ENCODE measurements at regions not wholly inside any gene's neighbourhood (a gene's known extent, or its start where the extent isn't known, plus 50 kb on each side); places are given as distances from the start of the nearest gene placed in this dataset.
"Not testable (repeated sequence)": the region's sequence is repeated elsewhere in the genome, so short reads cannot be mapped to it uniquely, and the experiment has no call there.

- no peaks in the 10 kb centered on the region for H3K27me3 Mint-ChIP-seq
- no peak overlapping the region for H3K4me3 Mint-ChIP-seq
- H3K27ac Mint-ChIP-seq = no peak overlapping the region
- H3K36me3 Mint-ChIP-seq = no peaks in the 10 kb centered on the region
- H3K9me3 Mint-ChIP-seq = no peaks in the 10 kb centered on the region
- H3K4me1 Mint-ChIP-seq = no peaks in the 10 kb centered on the region
- ATAC-seq (ENCODE audit: low read depth) (no peak), DNase-seq (ENCODE audit: low spot score in 2 of 2) (no peak)
These were observed 994.9 kb downstream of the DIPK2A start for GRCh38 chr3:144966560-144966959.

DNA sequence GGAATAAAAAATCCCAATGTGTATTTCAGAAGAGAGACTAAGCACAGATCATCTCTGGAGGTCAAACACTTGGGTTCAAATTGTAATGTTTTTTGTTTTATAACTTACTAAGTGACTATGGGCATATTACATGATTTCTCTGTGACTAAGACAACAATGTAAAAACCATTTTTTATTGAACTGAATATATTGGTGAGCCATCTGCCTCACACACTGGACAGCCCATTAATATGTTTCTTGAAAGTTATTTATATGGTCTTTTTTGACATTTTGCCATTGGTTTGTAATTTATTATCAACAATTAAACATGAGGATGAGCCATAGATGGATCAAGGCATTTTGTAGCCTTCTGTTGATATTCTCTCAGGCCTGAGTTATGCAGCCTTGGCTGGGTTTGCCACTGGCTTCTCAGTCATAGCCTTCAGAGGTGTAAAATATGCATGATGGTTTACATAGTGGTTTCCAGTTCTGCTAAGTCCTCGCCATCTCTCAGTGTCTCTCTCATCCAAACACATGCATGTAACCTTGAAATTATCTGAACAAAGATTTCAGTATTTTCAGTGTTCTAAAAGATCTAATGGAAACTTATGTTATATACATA, 997.2 kb downstream of the DIPK2A start:
- ATAC-seq (ENCODE audit: low read depth) = no peak
- Mint-ChIP-seq H3K36me3 (no peaks in the 10 kb centered on the region), H3K27ac (no peak overlapping the region), H3K4me1 (no peaks in the 10 kb centered on the region), H3K9me3 (peaks cover 2% of the 10 kb centered on the region), H3K4me3 (no peak overlapping the region), H3K27me3 (no peaks in the 10 kb centered on the region)
- DNase-seq (ENCODE audit: low spot score in 2 of 2) = no peak

- H3K27ac Mint-ChIP-seq; H3K27me3 Mint-ChIP-seq; H3K36me3 Mint-ChIP-seq; H3K9me3 Mint-ChIP-seq; H3K4me1 Mint-ChIP-seq; ATAC-seq (ENCODE audit: low read depth); DNase-seq (ENCODE audit: low spot score in 2 of 2); H3K4me3 Mint-ChIP-seq: not testable (repeated sequence)
These were observed 1012.9 kb downstream of the DIPK2A start for GRCh38 chr3:144984481-144984880.

- no peaks in the 10 kb centered on the region for H3K36me3 Mint-ChIP-seq
- H3K27me3 Mint-ChIP-seq = no peaks in the 10 kb centered on the region
- no peaks in the 10 kb centered on the region for H3K4me1 Mint-ChIP-seq
- no peak overlapping the region for H3K27ac Mint-ChIP-seq
- DNase-seq (ENCODE audit: low spot score in 2 of 2) (no peak), ATAC-seq (ENCODE audit: low read depth) (no peak)
- H3K9me3 Mint-ChIP-seq = peaks cover 9% of the 10 kb centered on the region
- H3K4me3 Mint-ChIP-seq = no peak overlapping the region
These were observed 1018.2 kb downstream of the DIPK2A start for GRCh38 chr3:144989807-144990206.

- no peak overlapping the region for H3K27ac Mint-ChIP-seq
- H3K4me3 Mint-ChIP-seq = no peak overlapping the region
- H3K4me1 Mint-ChIP-seq = no peaks in the 10 kb centered on the region
- H3K27me3 Mint-ChIP-seq = peaks cover 2% of the 10 kb centered on the region
- H3K9me3 Mint-ChIP-seq = peaks cover 6% of the 10 kb centered on the region
- ATAC-seq (ENCODE audit: low read depth) (no peak), DNase-seq (ENCODE audit: low spot score in 2 of 2) (no peak)
- no peaks in the 10 kb centered on the region for H3K36me3 Mint-ChIP-seq
These were observed 1024.2 kb downstream of the DIPK2A start for GRCh38 chr3:144995856-144996255.

DNA sequence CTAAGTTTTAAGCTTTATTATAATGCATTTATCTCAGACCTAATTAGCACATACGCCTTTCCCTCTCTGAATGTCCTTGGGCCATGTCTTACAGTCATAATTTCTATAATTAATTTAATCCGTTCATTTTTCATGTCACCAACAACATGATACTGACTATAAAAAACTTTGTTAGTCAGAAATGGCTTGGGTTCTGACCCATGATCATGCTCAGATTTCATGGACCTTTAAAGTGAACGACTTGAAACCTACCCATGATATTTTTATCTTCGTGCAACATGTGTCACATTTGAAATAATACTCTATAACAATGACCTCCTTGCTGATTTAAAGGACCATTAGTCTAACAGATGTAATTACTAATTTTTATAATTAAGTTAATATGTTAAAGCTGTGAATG, 1033.8 kb downstream of the DIPK2A start:
- H3K27ac Mint-ChIP-seq = no peak overlapping the region
- ATAC-seq (ENCODE audit: low read depth) (no peak), DNase-seq (ENCODE audit: low spot score in 2 of 2) (no peak)
- no peak overlapping the region for H3K4me3 Mint-ChIP-seq
- peaks cover 4% of the 10 kb centered on the region for H3K9me3 Mint-ChIP-seq
- no peaks in the 10 kb centered on the region for H3K36me3 Mint-ChIP-seq
- no peaks in the 10 kb centered on the region for H3K27me3 Mint-ChIP-seq
- no peaks in the 10 kb centered on the region for H3K4me1 Mint-ChIP-seq

DNA sequence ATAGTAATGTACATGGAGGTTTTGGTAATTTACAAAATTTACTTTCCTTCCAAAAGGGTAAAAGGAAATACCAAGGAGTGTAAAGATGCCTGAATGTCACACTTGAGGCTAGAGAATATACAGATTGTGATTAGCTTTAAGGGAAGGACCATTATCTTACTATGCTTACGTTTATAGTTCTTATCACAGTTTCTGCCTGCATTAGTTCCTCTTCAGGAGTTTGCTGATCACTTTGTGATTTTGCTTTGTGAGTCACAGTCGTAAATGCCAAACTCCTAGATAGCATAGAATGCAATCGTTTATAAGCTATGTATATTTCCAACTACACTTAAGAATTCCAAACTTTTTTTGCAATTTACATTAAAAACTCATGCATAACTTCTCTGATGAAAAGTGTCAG, 1034.6 kb downstream of the DIPK2A start:
- Mint-ChIP-seq H3K4me1 (no peaks in the 10 kb centered on the region), H3K27ac (no peak overlapping the region), H3K9me3 (peaks cover 4% of the 10 kb centered on the region), H3K36me3 (no peaks in the 10 kb centered on the region), H3K27me3 (no peaks in the 10 kb centered on the region), H3K4me3 (no peak overlapping the region)
- DNase-seq (ENCODE audit: low spot score in 2 of 2) (no peak), ATAC-seq (ENCODE audit: low read depth) (no peak)

GRCh38 chr3:145013931-145014330, 1042.3 kb downstream of the DIPK2A start:
- H3K4me3 Mint-ChIP-seq = no peak overlapping the region
- DNase-seq (ENCODE audit: low spot score in 2 of 2) = no peak

DNA sequence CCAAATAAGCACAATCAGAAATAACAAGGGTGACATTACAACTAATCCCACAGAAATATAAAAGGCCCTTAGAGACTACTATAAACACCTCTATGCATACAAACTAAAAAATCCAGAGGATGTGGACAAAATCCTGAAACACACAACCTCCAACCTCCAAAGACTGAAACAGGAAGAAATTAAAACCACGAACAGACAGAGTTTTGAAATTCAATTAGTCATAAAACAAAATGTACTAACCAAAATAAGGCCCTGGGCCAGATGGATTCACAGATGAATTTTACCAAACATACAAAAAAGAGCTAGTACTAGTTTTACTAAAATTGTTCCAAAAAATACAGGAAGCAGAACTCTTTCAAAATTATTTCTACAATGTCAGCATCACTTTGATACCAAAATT, 1043.6 kb downstream of the DIPK2A start:
- H3K9me3 Mint-ChIP-seq = peaks cover 4% of the 10 kb centered on the region
- ATAC-seq (ENCODE audit: low read depth) = no peak
- H3K27ac Mint-ChIP-seq = no peak overlapping the region
- no peaks in the 10 kb centered on the region for H3K36me3 Mint-ChIP-seq
- DNase-seq (ENCODE audit: low spot score in 2 of 2) = no peak
- no peaks in the 10 kb centered on the region for H3K4me1 Mint-ChIP-seq
- H3K4me3 Mint-ChIP-seq = no peak overlapping the region
- no peaks in the 10 kb centered on the region for H3K27me3 Mint-ChIP-seq

More at GRCh38 chr3:145013931-145014330, 1042.3 kb downstream of the DIPK2A start:
- no peaks in the 10 kb centered on the region for H3K36me3 Mint-ChIP-seq
- no peaks in the 10 kb centered on the region for H3K27me3 Mint-ChIP-seq
- no peak overlapping the region for H3K27ac Mint-ChIP-seq
- no peaks in the 10 kb centered on the region for H3K4me1 Mint-ChIP-seq
- H3K9me3 Mint-ChIP-seq = peaks cover 4% of the 10 kb centered on the region
- no peak for ATAC-seq (ENCODE audit: low read depth)

- DNase-seq (ENCODE audit: low spot score in 2 of 2) (no peak), ATAC-seq (ENCODE audit: low read depth) (no peak)
- Mint-ChIP-seq H3K36me3 (no peaks in the 10 kb centered on the region), H3K27me3 (no peaks in the 10 kb centered on the region), H3K9me3 (peaks cover 6% of the 10 kb centered on the region), H3K4me1 (no peaks in the 10 kb centered on the region), H3K27ac (no peak overlapping the region), H3K4me3 (no peak overlapping the region)
These were observed 1046.3 kb downstream of the DIPK2A start for GRCh38 chr3:145017959-145018358.

- Mint-ChIP-seq H3K4me3 (no peak overlapping the region), H3K36me3 (no peaks in the 10 kb centered on the region), H3K27ac (no peak overlapping the region), H3K9me3 (peaks cover 2% of the 10 kb centered on the region), H3K27me3 (no peaks in the 10 kb centered on the region), H3K4me1 (no peaks in the 10 kb centered on the region)
- ATAC-seq (ENCODE audit: low read depth) = no peak
- DNase-seq (ENCODE audit: low spot score in 2 of 2) = no peak
These were observed 1050.8 kb downstream of the DIPK2A start for GRCh38 chr3:145022447-145022846.

GRCh38 chr3:145024700-145025099, 1053.1 kb downstream of the DIPK2A start:
- Mint-ChIP-seq H3K4me3 (no peak overlapping the region), H3K36me3 (no peaks in the 10 kb centered on the region), H3K4me1 (no peaks in the 10 kb centered on the region), H3K27me3 (no peaks in the 10 kb centered on the region), H3K27ac (no peak overlapping the region), H3K9me3 (peaks cover 5% of the 10 kb centered on the region)
- DNase-seq (ENCODE audit: low spot score in 2 of 2) (no peak), ATAC-seq (ENCODE audit: low read depth) (no peak)

DNA sequence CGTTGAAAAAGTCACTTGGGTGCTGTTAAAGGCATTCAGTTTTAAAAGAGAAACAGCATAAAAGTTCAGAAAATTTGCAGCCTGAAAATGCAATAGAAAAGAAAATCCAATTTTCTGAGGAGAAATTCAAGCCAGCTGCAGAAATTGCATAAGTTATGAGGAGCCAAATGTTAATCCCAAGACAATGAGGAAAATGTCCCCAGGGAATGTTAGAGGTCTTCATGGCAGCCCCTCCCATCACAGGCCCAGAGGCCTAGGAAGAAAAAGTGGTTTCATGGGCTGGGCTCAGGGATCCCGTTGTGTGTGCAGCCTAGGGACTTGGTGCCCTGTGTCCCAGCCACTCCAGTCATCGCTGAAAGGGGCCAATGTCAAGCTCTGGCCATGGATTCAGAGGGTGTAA, 1055.6 kb downstream of the DIPK2A start:
- ATAC-seq (ENCODE audit: low read depth); DNase-seq (ENCODE audit: low spot score in 2 of 2); H3K27me3 Mint-ChIP-seq; H3K36me3 Mint-ChIP-seq; H3K4me3 Mint-ChIP-seq; H3K4me1 Mint-ChIP-seq; H3K27ac Mint-ChIP-seq; H3K9me3 Mint-ChIP-seq: not testable (repeated sequence)

- DNase-seq (ENCODE audit: low spot score in 2 of 2) (no peak), ATAC-seq (ENCODE audit: low read depth) (no peak)
- Mint-ChIP-seq H3K36me3 (no peaks in the 10 kb centered on the region), H3K27me3 (no peaks in the 10 kb centered on the region), H3K4me3 (no peak overlapping the region), H3K4me1 (no peaks in the 10 kb centered on the region), H3K27ac (no peak overlapping the region), H3K9me3 (peaks cover 3% of the 10 kb centered on the region)
These were observed 1061.2 kb downstream of the DIPK2A start for GRCh38 chr3:145032791-145033190.

DNA sequence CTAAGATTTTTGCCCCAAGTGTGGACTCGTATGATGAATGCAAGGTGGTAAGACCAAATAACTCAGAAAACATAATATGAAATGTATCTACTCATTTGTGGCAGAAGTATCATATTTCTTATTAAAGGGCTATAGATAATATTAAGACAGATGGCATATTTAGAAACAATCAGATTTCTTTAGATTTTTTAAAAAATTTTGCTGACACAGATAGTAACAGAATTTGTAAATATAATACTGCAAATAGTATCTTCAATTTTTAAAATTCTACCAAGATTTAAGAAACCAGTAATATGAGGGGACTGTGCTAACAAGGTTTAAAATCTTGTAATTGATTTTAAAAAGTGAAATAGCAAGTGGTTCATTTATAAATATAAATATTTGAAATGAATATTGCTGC, 1064.1 kb downstream of the DIPK2A start:
- ATAC-seq (ENCODE audit: low read depth) (no peak), DNase-seq (ENCODE audit: low spot score in 2 of 2) (no peak)
- no peaks in the 10 kb centered on the region for H3K4me1 Mint-ChIP-seq
- H3K36me3 Mint-ChIP-seq = no peaks in the 10 kb centered on the region
- H3K9me3 Mint-ChIP-seq = no peaks in the 10 kb centered on the region
- no peaks in the 10 kb centered on the region for H3K27me3 Mint-ChIP-seq
- no peak overlapping the region for H3K4me3 Mint-ChIP-seq
- H3K27ac Mint-ChIP-seq = no peak overlapping the region
